Activated T-helper 2 cell treated with anti-CD3 and anti-CD28 coated beads, Interferon-gamma antibody, Interleukin-2, Interleukin-4, amounts not matched to agents 10 μg/mL and 5 μg/mL and 100 μg/mL, durations not matched to agents 14 hours and 24 hours and 36 hours (primary cell): ENCODE measurements at regions not wholly inside any gene's neighbourhood (a gene's known extent, or its start where the extent isn't known, plus 50 kb on each side); places are given as distances from the start of the nearest gene placed in this dataset.

Source experiments
- DNase-seq: peaks from one replicate; pipeline ENCODE4 v3.0.0; 2021; ENCODE audit warnings: low spot score
- H3K27ac Mint-ChIP-seq: one replicate; pipeline ENCODE4 v1.8.0; 2021; ENCODE audit warnings: mixed read lengths
- H3K27me3 Mint-ChIP-seq: one replicate; pipeline ENCODE4 v1.8.0; 2021; ENCODE audit warnings: low read depth, mixed read lengths
- H3K36me3 Mint-ChIP-seq: one replicate; pipeline ENCODE4 v1.8.0; 2021; ENCODE audit warnings: low read depth, mixed read lengths
- H3K4me1 Mint-ChIP-seq: one replicate; pipeline ENCODE4 v1.8.0; 2021; ENCODE audit warnings: low read depth, mixed read lengths
- H3K4me3 Mint-ChIP-seq: one replicate; pipeline ENCODE4 v1.8.0; 2021; ENCODE audit warnings: low read depth, mild to moderate bottlenecking, moderate library complexity, mixed read lengths
- H3K9me3 Mint-ChIP-seq: one replicate; pipeline ENCODE4 v1.8.0; 2021; ENCODE audit warnings: mixed read lengths
- intact Hi-C: fragments of 100-400 bp; cut with micrococcal nuclease; formaldehyde crosslinking; loops from one replicate; pipeline ENCODE4 v1.15.1; 2023

GRCh38 chr6:1057490-1058135 is 254.3 kb upstream of the FOXQ1 start:
- Mint-ChIP-seq H3K4me1 (no peaks in the 10 kb centered on the region), H3K4me3 (no peak overlapping the region), H3K9me3 (no peaks in the 10 kb centered on the region), H3K27me3 (no peaks in the 10 kb centered on the region), H3K36me3 (no peaks in the 10 kb centered on the region), H3K27ac (no peak overlapping the region)
- intact Hi-C loops: no loop called here
- DNase-seq: no peak

- Mint-ChIP-seq H3K4me1 (no peaks in the 10 kb centered on the region), H3K4me3 (no peak overlapping the region), H3K27me3 (peaks cover 2% of the 10 kb centered on the region), H3K36me3 (no peaks in the 10 kb centered on the region), H3K27ac (no peak overlapping the region), H3K9me3 (no peaks in the 10 kb centered on the region)
- intact Hi-C loops: no loop called here
- no peak for DNase-seq
These were observed 256.6 kb upstream of the FOXQ1 start for GRCh38 chr6:1055015-1055921.

DNA sequence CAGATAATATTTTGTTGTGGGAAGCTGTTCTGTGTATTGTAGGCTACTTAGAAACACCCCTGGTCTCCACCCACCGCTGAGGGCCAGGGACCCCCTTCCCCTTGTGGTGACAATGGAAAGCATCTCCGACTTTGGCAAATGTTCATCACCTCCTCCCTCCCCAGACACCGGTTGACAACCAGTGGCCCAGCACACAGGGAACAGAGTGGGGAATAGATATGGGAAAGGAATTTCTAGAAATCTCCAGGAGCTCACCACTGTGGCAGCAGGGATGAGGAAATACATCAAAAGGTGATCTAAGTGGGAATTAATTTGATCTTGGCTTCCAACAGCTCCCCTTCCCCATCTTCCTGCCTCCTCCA is 257.3 kb upstream of the FOXQ1 start:
- Mint-ChIP-seq H3K27me3 (peaks cover 2% of the 10 kb centered on the region), H3K27ac (no peak overlapping the region), H3K4me3 (no peak overlapping the region), H3K36me3 (no peaks in the 10 kb centered on the region), H3K9me3 (no peaks in the 10 kb centered on the region), H3K4me1 (no peaks in the 10 kb centered on the region)
- intact Hi-C loops: no loop called here
- no peak for DNase-seq

DNA sequence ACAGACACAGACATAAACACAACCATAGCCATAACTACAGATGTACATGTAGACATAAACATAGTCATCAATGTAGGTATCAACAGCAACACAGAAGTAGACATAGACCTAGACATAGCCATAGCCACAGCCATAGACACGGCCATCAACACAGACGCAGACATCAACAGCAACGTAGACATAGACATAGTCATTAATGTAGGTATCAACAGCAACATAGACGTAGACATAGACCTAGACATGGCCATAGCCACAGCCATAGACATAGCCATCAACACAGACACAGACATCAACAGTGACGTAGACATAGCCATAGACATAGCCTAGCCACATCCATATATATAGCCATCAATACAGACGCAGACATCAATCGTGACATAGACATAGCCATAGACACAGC is 258.3 kb upstream of the FOXQ1 start:
- intact Hi-C loops: no loop called here
- Mint-ChIP-seq H3K4me1 (no peaks in the 10 kb centered on the region), H3K27ac (no peak overlapping the region), H3K4me3 (no peak overlapping the region), H3K36me3 (no peaks in the 10 kb centered on the region), H3K27me3 (peaks cover 3% of the 10 kb centered on the region), H3K9me3 (no peaks in the 10 kb centered on the region)
- no peak for DNase-seq

- H3K27me3 Mint-ChIP-seq: peaks cover 15% of the 10 kb centered on the region
- intact Hi-C loops: no loop called here
- no peaks in the 10 kb centered on the region for H3K9me3 Mint-ChIP-seq
- no peak overlapping the region for H3K4me3 Mint-ChIP-seq
- DNase-seq: no peak
- H3K4me1 Mint-ChIP-seq: no peaks in the 10 kb centered on the region
- H3K36me3 Mint-ChIP-seq: no peaks in the 10 kb centered on the region
- no peak overlapping the region for H3K27ac Mint-ChIP-seq
These were observed 259.6 kb upstream of the FOXQ1 start for GRCh38 chr6:1052262-1052661.

- no peak for DNase-seq
- H3K27me3 Mint-ChIP-seq: peaks cover 20% of the 10 kb centered on the region
- intact Hi-C loops: no loop called here
- no peak overlapping the region for H3K4me3 Mint-ChIP-seq
- H3K36me3 Mint-ChIP-seq: no peaks in the 10 kb centered on the region
- H3K4me1 Mint-ChIP-seq: no peaks in the 10 kb centered on the region
- no peaks in the 10 kb centered on the region for H3K9me3 Mint-ChIP-seq
- no peak overlapping the region for H3K27ac Mint-ChIP-seq
These were observed 262.0 kb upstream of the FOXQ1 start for GRCh38 chr6:1049900-1050299.

GRCh38 chr6:1049170-1049569 is 262.7 kb upstream of the FOXQ1 start:
- no peaks in the 10 kb centered on the region for H3K9me3 Mint-ChIP-seq
- no peaks in the 10 kb centered on the region for H3K4me1 Mint-ChIP-seq
- peaks cover 20% of the 10 kb centered on the region for H3K27me3 Mint-ChIP-seq
- intact Hi-C loops: no loop called here
- H3K36me3 Mint-ChIP-seq: no peaks in the 10 kb centered on the region
- H3K27ac Mint-ChIP-seq: no peak overlapping the region
- H3K4me3 Mint-ChIP-seq: no peak overlapping the region
- DNase-seq: no peak

- intact Hi-C loops: no loop called here
- Mint-ChIP-seq H3K27ac (no peak overlapping the region), H3K4me3 (no peak overlapping the region), H3K9me3 (no peaks in the 10 kb centered on the region), H3K4me1 (no peaks in the 10 kb centered on the region), H3K27me3 (peaks cover 20% of the 10 kb centered on the region), H3K36me3 (no peaks in the 10 kb centered on the region)
- DNase-seq: no peak
These were observed 263.8 kb upstream of the FOXQ1 start for GRCh38 chr6:1047981-1048541.

GRCh38 chr6:1045239-1045638 is 266.7 kb upstream of the FOXQ1 start:
- no peaks in the 10 kb centered on the region for H3K4me1 Mint-ChIP-seq
- no peak overlapping the region for H3K27ac Mint-ChIP-seq
- H3K27me3 Mint-ChIP-seq: peaks cover 18% of the 10 kb centered on the region
- no peak for DNase-seq
- no peak overlapping the region for H3K4me3 Mint-ChIP-seq
- H3K9me3 Mint-ChIP-seq: no peaks in the 10 kb centered on the region
- intact Hi-C loops: no loop called here
- H3K36me3 Mint-ChIP-seq: no peaks in the 10 kb centered on the region

- no peaks in the 10 kb centered on the region for H3K4me1 Mint-ChIP-seq
- no peak overlapping the region for H3K27ac Mint-ChIP-seq
- H3K9me3 Mint-ChIP-seq: no peaks in the 10 kb centered on the region
- H3K36me3 Mint-ChIP-seq: no peaks in the 10 kb centered on the region
- H3K4me3 Mint-ChIP-seq: no peak overlapping the region
- intact Hi-C loops: no loop called here
- no peak for DNase-seq
- peaks cover 18% of the 10 kb centered on the region for H3K27me3 Mint-ChIP-seq
These were observed 267.7 kb upstream of the FOXQ1 start for GRCh38 chr6:1044040-1044836.

GRCh38 chr6:1043458-1043836 is 268.5 kb upstream of the FOXQ1 start:
- no peak for DNase-seq
- Mint-ChIP-seq H3K27me3 (peaks cover 16% of the 10 kb centered on the region), H3K4me1 (no peaks in the 10 kb centered on the region), H3K9me3 (no peaks in the 10 kb centered on the region), H3K4me3 (no peak overlapping the region), H3K36me3 (no peaks in the 10 kb centered on the region), H3K27ac (no peak overlapping the region)
- intact Hi-C loops: no loop called here

DNA sequence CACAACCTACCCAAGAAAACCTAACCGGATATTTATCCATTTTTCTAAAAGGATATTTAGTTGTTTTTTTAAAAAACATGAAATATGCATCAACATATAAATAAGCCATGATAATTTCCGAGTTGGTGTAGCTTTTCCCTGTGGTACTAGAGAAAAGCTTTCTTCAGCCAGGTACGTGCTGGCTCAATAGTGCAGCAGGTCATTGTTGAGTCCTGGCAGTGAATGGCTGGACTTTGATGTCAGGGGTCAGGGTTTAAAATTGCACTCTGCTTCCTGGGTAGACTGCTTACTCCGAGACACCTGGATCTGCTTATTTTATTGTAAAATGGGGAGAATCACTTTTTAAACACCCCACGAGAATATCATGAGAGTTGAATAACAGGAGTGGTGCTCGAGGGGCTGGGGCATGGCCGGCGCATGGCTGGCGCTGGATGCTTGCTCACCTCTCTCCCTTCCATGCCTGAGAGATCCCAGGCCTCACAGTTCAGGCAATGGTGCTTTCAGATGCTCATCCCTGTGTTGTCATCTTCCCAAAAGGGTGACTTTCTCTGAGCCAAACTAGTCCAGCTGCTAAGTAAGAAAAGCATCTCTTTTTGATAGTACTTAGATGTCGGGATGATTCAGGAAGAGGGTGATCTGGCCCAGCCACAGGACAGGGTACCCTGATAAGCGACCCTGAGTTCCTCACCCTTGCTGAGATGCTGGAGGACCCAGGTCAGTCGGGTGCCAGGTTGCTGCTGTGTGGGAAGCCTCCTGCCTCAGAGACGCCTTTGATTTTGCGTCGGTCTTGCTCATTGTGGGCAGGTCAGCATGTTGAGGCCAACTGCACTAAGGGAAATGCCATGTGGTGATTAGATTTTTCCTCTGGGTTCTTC is 269.1 kb upstream of the FOXQ1 start:
- DNase-seq: no peak
- Mint-ChIP-seq H3K27ac (no peak overlapping the region), H3K9me3 (no peaks in the 10 kb centered on the region), H3K27me3 (peaks cover 9% of the 10 kb centered on the region), H3K4me3 (no peak overlapping the region), H3K4me1 (no peaks in the 10 kb centered on the region), H3K36me3 (no peaks in the 10 kb centered on the region)
- intact Hi-C loops: no loop called here
